ENCODE measurements at regions not wholly inside any gene's neighbourhood (a gene's known extent, or its start where the extent isn't known, plus 50 kb on each side); places are given as distances from the start of the nearest gene placed in this dataset.

DNA sequence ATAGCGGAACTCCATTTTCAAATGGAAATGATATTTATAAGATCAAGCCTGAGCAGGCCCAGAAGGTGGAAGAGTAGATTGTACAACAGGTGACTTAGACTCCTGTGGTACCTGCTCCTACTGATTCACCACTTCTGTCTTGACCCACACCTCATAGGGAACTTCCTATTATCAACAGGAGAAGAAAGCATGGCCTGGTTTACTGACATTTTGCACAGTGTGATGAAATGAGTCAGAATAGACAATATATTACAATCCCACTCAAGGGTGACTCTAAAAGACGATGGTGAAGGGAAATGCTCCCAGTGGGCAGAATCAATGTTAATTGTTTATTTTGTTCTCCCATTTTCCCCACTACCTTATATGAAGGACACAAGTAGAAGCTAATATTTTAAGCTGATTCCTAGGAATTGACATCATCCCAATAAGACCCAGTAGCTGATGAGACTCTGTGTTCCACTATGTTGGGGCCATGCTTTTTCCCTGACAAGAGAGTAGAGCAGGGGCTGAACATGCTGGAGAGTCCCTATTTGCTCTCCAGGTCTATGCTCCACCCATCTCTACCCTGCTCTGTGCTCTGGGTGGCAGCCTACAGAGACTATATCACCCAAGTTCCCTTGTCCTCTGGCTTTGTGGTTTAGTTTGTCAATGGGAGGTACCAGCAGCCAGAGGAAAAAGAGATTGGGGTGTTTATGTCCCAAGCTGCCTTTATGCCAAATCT, 163.4 kb upstream of the FSTL4 start:
- Mint-ChIP-seq H3K4me3 (no peak overlapping the region), H3K27me3 (peaks cover 14% of the 10 kb centered on the region)

DNA sequence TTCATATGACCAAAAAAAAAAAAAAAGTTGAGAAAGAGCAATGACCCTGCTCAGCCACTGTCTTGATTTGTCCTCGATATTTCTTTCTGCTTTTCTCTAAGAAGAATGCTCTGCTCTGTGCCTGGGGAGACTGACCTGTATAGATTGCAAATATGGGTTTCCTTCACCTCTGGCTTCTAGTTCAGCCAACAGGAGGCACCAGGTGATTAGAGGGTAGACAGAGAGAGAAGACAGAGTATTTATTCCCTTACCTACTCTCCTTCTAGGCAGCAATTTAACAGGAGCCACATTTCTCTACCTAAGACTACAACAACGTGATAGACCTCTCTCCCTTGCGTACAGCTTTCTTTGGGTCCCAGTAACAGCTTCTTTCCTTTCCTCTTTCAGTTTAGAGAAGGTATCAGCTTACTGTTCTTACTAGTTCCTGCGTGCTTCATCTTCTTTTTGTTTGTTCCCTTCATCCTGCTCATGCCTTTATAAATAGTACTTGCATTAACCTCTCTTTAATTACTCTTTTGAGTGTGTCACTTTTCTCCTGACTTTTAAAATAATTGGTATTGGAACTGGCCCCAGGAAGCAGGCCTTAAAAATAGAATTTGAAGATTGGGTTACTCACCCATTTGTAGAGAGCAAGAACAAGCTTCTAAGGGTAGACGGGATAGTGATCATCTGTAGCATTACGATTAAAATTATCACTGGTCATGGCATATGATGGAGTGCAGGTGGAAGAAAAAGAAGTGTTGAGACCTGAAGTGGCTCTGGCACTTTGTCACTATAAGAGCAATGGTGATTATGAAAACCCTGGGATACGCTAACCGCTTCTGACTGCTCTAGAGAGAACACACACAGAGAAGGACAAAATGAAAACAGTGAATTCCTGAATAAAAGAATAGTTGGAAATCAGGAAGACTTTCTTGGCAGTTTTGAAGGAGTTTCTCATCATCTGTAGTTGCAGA, 161.2 kb upstream of the FSTL4 start:
- Mint-ChIP-seq H3K9me3 (peaks cover 0 to 7% of the 10 kb centered on the region in 2 donors), H3K27me3 (peaks cover 17% of the 10 kb centered on the region), H3K4me3 (no peak overlapping the region), H3K27ac (no peak overlapping the region), H3K4me1 (peaks cover 5% of the 10 kb centered on the region)
- ATAC-seq: no peak
- DNase-seq: no peak

More for the DNA sequence above, 163.4 kb upstream of the FSTL4 start:
- ATAC-seq (no peak), DNase-seq (no peak)
- Mint-ChIP-seq H3K4me1 (peaks cover 5% of the 10 kb centered on the region), H3K27ac (no peak overlapping the region), H3K9me3 (peaks cover 0 to 2% of the 10 kb centered on the region in 2 donors)

DNA sequence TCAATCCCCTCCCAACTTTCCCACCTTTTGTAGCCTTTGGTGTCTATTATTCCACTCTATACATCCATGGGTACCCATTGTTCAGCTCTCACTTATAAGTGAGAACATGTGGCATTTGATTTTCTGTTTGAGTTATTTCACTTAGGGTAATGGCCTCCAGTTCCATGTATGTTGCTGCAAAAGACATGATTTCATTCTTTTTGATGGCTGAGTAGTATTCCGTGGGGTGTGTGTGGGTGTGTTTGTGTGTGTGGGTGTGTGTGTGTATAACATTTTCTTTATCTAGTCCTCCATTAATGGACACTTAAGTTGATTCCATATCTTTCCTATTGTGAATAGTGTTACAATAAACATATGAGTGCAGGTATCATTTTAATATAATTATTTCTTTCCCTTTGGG, 157.5 kb upstream of the FSTL4 start:
- no peak overlapping the region for H3K4me3 Mint-ChIP-seq
- H3K27ac Mint-ChIP-seq: no peak overlapping the region
- no peaks in the 10 kb centered on the region for H3K4me1 Mint-ChIP-seq
- peaks cover 37% of the 10 kb centered on the region for H3K27me3 Mint-ChIP-seq
- DNase-seq: no peak
- H3K9me3 Mint-ChIP-seq: peaks cover 0 to 7% of the 10 kb centered on the region in 2 donors
- no peak for ATAC-seq

DNA sequence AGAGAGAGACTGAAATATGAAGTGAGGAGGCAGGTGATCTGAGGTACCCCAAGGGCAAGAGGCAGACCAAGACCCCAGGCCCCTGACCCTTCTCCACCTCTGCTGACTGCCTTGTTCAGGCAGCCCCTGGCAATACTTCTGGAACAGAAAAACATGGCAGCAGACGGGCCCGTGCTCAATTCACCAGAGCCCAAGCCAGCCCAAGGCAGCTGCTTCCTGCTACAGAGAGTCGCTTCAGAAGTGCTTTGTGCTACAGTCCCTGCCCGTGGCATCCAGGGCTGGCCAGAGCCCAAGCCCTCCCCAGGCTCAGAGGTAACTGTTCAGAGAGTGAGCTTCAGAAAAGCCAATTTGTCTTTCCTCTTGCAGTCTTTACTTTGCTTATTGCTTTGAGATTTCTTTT, 151.4 kb upstream of the FSTL4 start:
- ATAC-seq: no peak
- Mint-ChIP-seq H3K4me3 (no peak overlapping the region), H3K27me3 (peaks cover 31% of the 10 kb centered on the region), H3K4me1 (no peaks in the 10 kb centered on the region), H3K27ac (no peak overlapping the region), H3K9me3 (peaks cover 0 to 4% of the 10 kb centered on the region in 2 donors)
- DNase-seq: no peak

DNA sequence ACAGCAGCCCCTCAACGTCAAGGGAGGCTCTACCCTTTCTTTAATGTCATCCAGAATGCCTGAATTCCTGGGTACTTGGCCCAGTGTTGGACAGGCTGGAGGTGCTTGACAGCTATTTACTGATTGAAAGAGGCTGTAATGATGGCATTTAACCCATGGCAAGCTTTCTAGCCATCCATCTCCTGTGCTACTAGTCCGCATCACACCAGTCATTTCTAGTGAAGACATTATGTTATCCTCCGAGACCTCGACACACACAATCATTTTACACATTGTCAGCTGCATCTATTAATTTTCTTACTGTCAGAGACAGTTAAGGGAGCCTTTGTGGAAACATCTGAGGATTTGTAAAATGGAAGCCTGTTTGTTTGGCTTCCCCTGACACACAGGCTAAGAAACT, 149.3 kb upstream of the FSTL4 start:
- no peaks in the 10 kb centered on the region for H3K4me1 Mint-ChIP-seq
- H3K4me3 Mint-ChIP-seq: no peak overlapping the region
- peaks cover 0 to 4% of the 10 kb centered on the region in 2 donors for H3K9me3 Mint-ChIP-seq
- H3K27ac Mint-ChIP-seq: no peak overlapping the region
- peaks cover 21% of the 10 kb centered on the region for H3K27me3 Mint-ChIP-seq
- no peak for DNase-seq
- no peak for ATAC-seq

DNA sequence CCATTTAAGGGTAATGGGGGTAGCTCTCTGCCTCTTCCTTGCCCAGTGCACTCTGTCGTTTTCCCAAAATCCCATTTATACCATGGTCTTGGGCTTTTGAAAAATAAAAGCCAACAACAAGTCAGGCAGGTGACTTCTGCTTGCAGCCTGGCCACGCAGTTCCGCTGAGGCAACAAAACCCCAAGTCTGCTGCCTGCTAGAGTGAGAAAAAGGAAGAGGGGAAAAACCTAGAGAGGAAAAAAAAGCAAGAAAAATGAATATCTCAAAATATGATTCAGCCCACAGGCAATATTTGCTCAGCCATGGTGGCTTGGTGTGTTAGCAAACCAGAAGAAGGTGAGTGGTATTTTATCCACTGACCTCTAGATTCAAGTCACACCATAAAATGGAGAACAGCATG, 148.2 kb upstream of the FSTL4 start:
- Mint-ChIP-seq H3K9me3 (peaks cover 0 to 4% of the 10 kb centered on the region in 2 donors), H3K27ac (no peak overlapping the region), H3K4me1 (no peaks in the 10 kb centered on the region), H3K4me3 (no peak overlapping the region), H3K27me3 (peaks cover 28% of the 10 kb centered on the region)
- DNase-seq: no peak
- ATAC-seq: no peak

DNA sequence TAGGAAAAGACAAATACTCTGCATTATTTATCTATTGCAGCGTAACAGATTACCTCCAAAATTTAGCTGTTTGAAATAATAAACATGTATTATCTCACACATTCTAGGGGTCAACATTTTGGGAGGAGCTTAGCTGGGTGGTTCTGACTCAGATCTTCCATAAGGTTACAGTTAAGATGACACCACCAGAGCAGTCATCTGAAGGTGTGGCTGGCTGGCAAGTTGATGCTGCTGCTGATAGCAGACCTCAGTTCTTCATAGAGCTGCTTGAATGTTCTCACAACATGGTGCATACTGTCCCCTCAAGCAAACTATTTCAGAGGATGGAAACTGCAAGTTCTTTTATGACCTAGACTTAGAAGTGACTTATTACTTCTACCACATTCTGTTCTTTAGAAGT, 146.3 kb upstream of the FSTL4 start:
- H3K4me1 Mint-ChIP-seq: peaks cover 6% of the 10 kb centered on the region
- H3K9me3 Mint-ChIP-seq: peaks cover 0 to 4% of the 10 kb centered on the region in 2 donors
- no peak for ATAC-seq
- H3K27ac Mint-ChIP-seq: no peak overlapping the region
- H3K4me3 Mint-ChIP-seq: no peak overlapping the region
- DNase-seq: no peak
- peaks cover 32% of the 10 kb centered on the region for H3K27me3 Mint-ChIP-seq

DNA sequence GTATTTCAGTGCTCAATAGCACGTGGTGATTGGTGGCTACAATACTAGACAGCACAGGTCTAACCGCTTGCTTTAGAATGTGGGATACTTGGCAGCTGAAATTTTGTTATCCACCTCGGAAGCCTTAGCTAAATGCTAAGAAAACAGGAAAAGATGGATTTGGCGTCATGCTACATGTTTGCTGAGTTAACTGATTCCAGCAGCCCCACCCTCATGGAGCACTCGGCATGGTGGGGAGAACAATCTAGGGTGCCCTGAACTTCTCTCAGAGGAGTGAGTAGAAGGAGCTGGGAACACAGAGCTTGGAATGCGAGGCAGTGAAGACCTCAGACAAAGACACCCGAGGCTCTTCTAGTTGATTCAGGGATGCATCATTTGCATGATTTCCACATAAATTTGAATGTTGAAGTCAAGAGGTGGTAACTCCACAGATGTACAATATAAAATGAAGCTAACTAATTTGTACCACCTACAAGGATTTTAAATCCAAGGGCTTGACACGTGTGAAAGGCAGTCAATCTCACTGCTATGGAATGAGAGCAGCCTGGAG, 145.1 kb upstream of the FSTL4 start:
- Mint-ChIP-seq H3K27ac (no peak overlapping the region), H3K4me3 (no peak overlapping the region), H3K9me3 (peaks cover 0 to 2% of the 10 kb centered on the region in 2 donors), H3K27me3 (peaks cover 27% of the 10 kb centered on the region), H3K4me1 (peaks cover 6% of the 10 kb centered on the region)
- no peak for DNase-seq
- ATAC-seq: no peak

DNA sequence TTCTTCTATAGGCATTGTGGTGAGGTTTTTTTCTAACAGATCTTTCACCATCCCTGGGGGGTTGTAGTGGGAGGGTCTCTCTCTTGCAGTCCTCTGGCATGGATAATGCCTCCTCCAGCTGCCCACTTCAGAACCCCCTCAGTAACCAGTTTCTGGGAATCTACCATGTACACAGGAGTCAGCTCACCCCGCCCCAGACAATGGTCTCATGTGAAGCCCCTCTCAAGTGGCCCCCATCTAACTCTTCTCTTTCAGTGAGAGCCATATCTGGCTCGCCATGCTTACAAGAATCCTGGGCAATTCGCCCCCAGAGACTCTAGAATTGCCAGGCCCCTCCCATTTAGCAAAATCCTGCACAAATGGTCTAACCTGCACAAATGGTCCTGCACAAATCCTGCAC, 144.4 kb upstream of the FSTL4 start:
- no peak overlapping the region for H3K27ac Mint-ChIP-seq
- ATAC-seq: no peak
- peaks cover 27% of the 10 kb centered on the region for H3K27me3 Mint-ChIP-seq
- H3K4me1 Mint-ChIP-seq: peaks cover 6% of the 10 kb centered on the region
- DNase-seq: no peak
- H3K4me3 Mint-ChIP-seq: no peak overlapping the region
- H3K9me3 Mint-ChIP-seq: no peaks in the 10 kb centered on the region

DNA sequence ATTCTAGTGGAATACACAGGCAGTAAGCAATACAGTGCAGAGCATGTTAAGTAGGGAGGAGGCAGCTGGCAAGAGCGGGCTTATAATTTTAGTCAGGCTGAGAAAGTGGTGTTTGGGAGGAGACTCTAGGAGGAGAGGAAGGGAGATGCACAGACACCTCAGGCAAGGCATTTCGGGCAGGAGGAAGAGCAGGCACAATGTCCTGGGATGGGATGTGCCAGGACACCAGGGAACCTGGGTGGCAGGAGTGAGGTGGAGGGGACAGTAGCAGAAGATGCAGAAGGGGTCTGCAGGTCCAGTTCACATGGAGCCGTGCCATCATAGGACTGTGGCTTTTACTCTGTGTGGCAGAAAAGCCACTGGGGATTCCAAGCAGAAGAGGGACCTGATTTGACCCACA, 143.7 kb upstream of the FSTL4 start:
- ATAC-seq (no peak), DNase-seq (no peak)
- peaks cover 6% of the 10 kb centered on the region for H3K4me1 Mint-ChIP-seq
- no peaks in the 10 kb centered on the region for H3K9me3 Mint-ChIP-seq
- H3K27me3 Mint-ChIP-seq: peaks cover 27% of the 10 kb centered on the region
- no peak overlapping the region for H3K27ac Mint-ChIP-seq
- no peak overlapping the region for H3K4me3 Mint-ChIP-seq

DNA sequence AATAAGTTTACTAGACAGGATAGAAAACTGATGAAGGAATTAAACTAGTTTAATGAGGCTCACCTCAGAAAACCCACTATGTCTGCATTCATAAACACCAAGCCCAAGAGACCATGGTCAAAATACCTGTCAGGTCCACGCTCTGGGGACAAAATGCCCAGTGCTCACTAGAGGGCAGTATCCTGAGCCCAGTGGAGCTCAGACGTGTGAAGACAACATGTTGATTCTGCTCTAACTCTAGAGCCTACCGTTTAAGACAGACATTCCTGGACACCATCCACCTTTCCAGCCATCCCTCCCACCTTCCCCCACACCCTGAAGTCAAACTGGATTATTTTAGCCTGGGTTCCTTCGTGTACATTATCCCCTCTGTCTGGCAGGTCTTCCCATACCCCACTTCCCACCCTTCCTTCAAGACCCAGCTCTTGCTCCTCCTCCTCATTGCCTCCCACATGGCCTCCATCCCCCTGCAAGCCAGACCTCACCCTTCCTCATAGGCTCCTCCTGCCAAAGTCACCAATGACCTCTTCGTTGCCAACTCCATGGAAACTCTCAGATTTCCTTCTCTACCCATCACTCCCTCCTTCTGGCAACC, 142.3 kb upstream of the FSTL4 start:
- H3K9me3 Mint-ChIP-seq: no peaks in the 10 kb centered on the region
- DNase-seq (peak; percentile 29 to 38), ATAC-seq (peak; percentile 73)
- no peak overlapping the region for H3K4me3 Mint-ChIP-seq
- peaks cover 6% of the 10 kb centered on the region for H3K4me1 Mint-ChIP-seq
- peak overlapping the region; percentile 5 to 16 for H3K27ac Mint-ChIP-seq
- peaks cover 27% of the 10 kb centered on the region for H3K27me3 Mint-ChIP-seq

DNA sequence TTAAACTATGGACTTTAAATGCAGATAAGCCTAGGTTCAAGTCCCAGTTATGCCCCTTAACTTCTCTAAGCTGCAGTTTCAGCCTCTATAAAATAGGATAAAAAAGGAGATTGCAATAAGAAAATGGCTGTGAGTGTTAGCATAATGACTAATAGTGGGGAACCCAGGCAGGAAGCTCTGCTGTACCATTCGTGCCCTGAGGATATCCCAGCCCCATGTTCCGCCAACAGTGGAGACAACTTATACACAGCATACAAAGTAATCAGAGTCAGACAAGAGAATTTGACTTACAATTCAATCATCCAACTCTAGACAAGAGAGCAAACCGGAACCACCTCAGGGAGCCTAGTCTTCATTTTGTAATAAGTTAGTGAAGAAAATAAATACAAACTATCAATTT, 141.5 kb upstream of the FSTL4 start:
- H3K9me3 Mint-ChIP-seq: no peaks in the 10 kb centered on the region
- no peak overlapping the region for H3K27ac Mint-ChIP-seq
- no peak overlapping the region for H3K4me3 Mint-ChIP-seq
- H3K4me1 Mint-ChIP-seq: peaks cover 6% of the 10 kb centered on the region
- no peak for ATAC-seq
- peaks cover 27% of the 10 kb centered on the region for H3K27me3 Mint-ChIP-seq
- no peak for DNase-seq

DNA sequence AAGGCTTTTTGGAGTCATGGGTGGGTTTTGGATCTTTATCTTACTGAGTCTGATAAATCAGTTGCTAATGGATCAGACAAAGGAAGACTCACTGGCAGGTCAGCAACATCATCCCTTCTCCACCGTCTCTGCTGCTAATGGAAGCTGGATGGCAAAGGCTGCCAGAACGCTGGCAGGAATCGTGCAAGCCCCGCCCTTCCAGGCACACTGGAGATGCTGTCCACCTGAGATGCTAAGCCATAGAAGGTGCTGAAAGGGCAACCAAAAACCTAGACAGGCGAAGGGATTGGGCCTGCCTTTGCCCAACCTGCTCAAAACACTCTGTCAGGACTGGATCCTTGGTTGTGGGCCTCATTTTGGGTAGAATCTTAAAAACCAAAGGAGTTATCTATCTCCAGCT, 139.5 kb upstream of the FSTL4 start:
- Mint-ChIP-seq H3K4me3 (no peak overlapping the region), H3K27ac (no peak overlapping the region), H3K9me3 (no peaks in the 10 kb centered on the region), H3K27me3 (peaks cover 23% of the 10 kb centered on the region), H3K4me1 (peaks cover 6% of the 10 kb centered on the region)
- no peak for ATAC-seq
- no peak for DNase-seq

DNA sequence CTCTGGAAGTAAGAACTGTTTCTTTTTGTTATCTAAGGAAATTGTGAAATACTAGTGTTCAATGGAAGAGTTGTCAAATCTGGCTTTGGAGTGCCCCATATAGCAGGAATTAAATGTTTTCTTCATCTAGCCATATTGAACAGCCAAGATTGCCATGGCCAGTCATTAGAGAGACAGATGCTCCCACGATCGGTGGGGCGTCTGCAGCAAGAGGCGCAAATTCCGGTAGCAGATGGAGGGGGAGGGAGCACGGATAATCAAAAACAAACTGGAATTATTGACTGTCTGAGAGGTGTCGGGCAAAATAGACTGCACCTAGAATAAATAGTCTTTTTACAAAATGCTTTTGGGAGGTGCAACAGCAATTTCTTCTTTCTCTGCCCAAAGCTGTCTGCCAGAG, 139.1 kb upstream of the FSTL4 start:
- no peaks in the 10 kb centered on the region for H3K9me3 Mint-ChIP-seq
- H3K27ac Mint-ChIP-seq: no peak overlapping the region
- peaks cover 19% of the 10 kb centered on the region for H3K27me3 Mint-ChIP-seq
- H3K4me1 Mint-ChIP-seq: peaks cover 6% of the 10 kb centered on the region
- ATAC-seq: no peak
- no peak for DNase-seq
- H3K4me3 Mint-ChIP-seq: no peak overlapping the region

DNA sequence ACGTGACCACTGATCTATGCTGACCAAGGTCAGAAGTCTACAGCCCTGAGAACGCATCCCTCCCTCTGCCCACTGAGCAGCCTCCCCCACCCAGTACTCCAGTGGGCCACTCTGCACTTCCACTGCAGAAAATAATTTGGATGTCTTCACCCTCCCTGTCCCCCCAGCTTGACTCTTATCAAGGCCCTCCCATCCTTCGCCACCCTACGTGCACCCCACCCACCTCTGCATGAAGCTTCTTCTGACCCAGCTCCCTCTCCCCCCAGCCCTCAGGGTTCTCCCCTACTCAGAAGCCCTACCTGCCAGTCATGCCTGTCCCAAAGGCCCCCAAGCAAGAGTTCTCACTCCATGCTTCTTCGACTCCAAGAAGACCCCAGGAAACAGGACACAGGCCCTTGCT, 138.5 kb upstream of the FSTL4 start:
- no peak for ATAC-seq
- H3K9me3 Mint-ChIP-seq: no peaks in the 10 kb centered on the region
- no peak overlapping the region for H3K27ac Mint-ChIP-seq
- peaks cover 6% of the 10 kb centered on the region for H3K4me1 Mint-ChIP-seq
- DNase-seq: no peak
- H3K27me3 Mint-ChIP-seq: peaks cover 14% of the 10 kb centered on the region
- no peak overlapping the region for H3K4me3 Mint-ChIP-seq

DNA sequence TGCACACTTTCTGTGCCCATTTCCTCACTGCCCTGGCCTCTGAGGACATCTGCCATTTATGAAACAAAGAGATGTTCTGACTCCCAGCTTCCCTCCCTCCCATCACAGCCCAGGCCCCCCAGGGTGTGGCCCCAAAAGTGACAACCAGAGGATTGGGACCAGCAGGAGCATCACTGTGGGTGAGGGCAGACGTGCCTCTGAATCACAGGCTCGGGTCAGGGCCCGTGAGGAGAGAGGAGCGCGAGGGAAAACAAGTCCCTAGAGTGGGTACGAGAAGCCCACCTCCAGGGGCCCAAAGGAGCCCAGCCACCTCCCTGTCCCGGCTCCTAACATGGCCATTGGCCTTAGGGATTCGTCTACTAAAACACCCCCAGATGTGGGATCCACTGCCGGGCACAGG, 138.0 kb upstream of the FSTL4 start:
- DNase-seq: no peak
- H3K27ac Mint-ChIP-seq: no peak overlapping the region

More for the DNA sequence above, 138.0 kb upstream of the FSTL4 start:
- H3K4me1 Mint-ChIP-seq: peaks cover 6% of the 10 kb centered on the region
- H3K9me3 Mint-ChIP-seq: no peaks in the 10 kb centered on the region
- no peak for ATAC-seq
- H3K4me3 Mint-ChIP-seq: no peak overlapping the region
- peaks cover 9% of the 10 kb centered on the region for H3K27me3 Mint-ChIP-seq
